HG03175 (cell line): ENCODE measurements at regions not wholly inside any gene's neighbourhood (a gene's known extent, or its start where the extent isn't known, plus 50 kb on each side); places are given as distances from the start of the nearest gene placed in this dataset.

ENCODE experiments used
- ATAC-seq: cut with Tn5 transposase; IDR thresholded peaks from one replicate; pipeline ENCODE4 v1.9.1; 2021; ENCODE audit warnings: mild to moderate bottlenecking, moderate library complexity; ENCODE audit not compliant: unreplicated experiment

- ATAC-seq: no peak
Observed at GRCh38 chr7:41198502-41198901, 504.4 kb downstream of the INHBA start.

DNA sequence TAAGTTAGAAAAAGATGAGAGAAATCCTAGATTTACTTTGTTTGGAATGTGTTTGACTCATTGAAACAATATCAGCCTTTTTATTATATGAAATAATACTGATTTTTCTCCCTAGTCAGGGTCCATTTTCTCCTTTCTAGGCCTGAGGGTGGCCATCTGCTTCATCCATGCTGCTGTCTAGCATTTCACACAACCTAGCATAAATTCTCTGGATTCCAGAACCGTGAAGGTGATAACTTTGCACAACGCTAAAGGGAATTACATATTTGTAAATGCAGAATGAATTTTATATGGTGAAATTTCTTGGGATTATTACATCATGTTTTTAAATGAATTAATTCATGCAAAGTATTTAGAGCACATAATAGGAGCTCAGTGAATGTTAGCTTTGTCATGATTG, 505.1 kb downstream of the INHBA start:
- no peak for ATAC-seq

- no peak for ATAC-seq
Observed at GRCh38 chr7:41193738-41194282, 509.1 kb downstream of the INHBA start.

GRCh38 chr7:41190581-41190980, 512.3 kb downstream of the INHBA start:
- no peak for ATAC-seq

GRCh38 chr7:41189866-41190265, 513.0 kb downstream of the INHBA start:
- no peak for ATAC-seq

DNA sequence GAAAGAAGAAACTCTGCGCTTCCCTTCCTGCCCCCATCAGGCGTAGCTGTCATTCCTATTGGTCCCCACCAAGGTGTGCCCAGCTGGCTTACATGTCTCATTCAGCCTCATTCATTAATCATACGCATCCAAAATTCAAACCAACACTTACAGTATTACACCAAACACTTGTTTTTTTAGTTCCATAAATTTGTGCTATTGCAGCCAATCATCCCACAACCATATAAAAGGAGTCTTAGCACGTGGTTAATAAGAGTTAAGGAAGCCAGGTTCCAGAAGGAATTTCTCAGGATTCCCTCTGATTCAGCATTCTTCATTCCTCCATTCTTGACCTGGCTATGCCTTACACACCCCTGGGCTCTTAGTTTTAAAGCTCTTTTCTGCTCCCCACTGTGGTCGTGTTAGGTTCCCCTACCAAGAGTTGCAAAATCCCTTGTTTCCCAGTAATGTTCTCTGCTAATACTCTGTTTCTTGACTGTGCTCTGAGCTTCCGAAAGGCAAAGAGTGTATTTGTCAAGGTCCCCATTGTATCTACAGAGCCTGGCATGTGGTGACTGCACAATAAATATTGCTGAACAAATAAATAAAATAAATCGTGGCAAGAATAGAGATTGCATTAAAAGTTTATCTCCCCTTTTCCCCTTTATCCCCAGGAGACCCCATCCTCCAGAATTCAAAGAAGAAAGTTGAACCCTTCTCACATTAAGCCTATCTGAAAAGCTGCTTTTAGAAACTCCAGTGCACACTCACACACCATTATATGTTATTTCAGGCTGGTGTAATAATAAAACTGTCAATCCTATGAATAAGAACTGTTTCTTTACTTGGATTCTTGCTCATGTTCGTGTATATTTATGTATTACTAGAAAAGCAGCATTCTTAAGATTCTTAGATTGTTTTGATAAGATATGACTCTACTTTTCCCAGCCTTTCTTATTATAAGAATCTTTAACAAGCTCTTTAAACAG, 514.4 kb downstream of the INHBA start:
- ATAC-seq: no peak

- no peak for ATAC-seq
Observed at GRCh38 chr7:41187322-41187721, 515.6 kb downstream of the INHBA start.

- ATAC-seq: no peak
Observed at GRCh38 chr7:41185851-41186250, 517.0 kb downstream of the INHBA start.

DNA sequence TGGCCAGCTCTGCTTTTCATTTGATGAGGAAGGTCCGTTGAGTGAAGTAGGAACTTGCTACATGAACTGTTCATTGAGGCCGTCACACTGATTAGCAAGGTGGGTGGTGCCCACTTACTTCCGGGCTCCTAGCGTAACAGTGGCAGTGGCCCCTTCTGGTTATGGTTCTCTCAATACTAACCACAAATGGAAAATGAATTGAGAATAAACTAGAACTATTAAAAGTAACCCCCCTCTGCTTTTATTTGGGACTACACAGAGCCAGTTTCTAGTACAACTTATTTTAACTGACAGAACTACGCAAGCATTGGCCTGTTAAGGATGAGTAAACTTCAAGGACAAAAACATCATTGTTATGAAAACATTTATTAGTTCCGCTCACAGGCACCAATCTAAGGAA, 519.1 kb downstream of the INHBA start:
- ATAC-seq: no peak

GRCh38 chr7:41182782-41183181, 520.1 kb downstream of the INHBA start:
- no peak for ATAC-seq

DNA sequence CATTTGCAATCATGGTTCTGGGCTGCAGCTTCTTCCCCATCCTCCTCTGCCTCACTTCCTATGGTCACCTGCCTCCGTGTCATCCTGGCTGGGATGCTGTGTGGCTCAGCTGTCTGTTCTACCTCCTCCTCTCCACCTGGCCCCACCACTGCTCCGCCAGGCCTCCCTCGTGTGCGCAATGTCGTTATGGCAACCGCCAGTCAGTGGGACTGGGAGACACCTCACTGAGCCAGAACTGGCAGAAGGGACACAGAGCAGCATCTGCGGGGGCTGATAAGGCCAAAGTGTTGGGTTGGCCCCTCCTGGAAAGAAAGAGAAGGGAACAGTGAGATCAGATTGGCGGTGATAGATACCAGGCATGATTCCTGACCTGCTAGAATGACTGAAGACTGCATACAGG, 527.5 kb downstream of the INHBA start:
- no peak for ATAC-seq

DNA sequence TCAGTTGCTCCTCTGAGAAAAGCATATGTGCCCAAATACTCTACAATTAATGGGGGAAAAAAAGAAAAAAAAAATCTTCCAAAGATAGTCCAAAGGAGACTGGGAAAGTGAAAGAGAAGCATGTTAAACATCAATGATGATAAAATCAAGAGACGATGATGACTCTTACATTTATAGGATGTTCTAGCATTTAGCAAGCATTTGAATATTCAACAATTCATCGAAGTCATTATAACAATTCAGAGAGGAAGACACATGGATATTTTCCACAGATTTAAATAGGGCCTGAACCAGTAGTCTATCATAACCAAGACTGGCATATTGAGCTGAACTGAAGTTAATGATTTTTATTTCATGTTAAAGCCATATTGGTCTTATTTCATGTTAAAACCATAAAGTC, 528.4 kb downstream of the INHBA start:
- ATAC-seq: no peak

GRCh38 chr7:41170466-41170865, 532.4 kb downstream of the INHBA start:
- no peak for ATAC-seq

- ATAC-seq: no peak
Observed at GRCh38 chr7:41169317-41169716, 533.6 kb downstream of the INHBA start.

- ATAC-seq: no peak
Observed at GRCh38 chr7:41167836-41168235, 535.1 kb downstream of the INHBA start.

DNA sequence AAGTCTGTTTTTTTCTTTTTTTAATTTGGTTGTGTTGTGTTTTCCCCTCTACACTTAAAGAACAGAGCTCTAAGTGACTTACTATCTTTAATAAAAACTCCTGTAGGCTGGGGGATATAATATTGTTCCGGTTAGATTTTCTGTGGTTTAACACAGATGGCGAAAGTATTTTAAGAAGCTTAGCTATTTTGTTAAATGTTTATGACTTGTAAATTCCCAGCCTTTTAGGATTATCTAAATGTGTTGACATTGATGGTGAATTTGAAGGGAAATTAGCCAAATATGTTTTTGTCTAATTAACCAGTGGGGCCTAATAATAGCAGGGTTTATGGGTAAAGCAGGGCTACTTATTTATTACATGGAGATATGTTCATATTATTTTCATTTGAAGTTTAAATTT, 538.5 kb downstream of the INHBA start:
- no peak for ATAC-seq

- ATAC-seq: no peak
Observed at GRCh38 chr7:41163991-41164390, 538.9 kb downstream of the INHBA start.

DNA sequence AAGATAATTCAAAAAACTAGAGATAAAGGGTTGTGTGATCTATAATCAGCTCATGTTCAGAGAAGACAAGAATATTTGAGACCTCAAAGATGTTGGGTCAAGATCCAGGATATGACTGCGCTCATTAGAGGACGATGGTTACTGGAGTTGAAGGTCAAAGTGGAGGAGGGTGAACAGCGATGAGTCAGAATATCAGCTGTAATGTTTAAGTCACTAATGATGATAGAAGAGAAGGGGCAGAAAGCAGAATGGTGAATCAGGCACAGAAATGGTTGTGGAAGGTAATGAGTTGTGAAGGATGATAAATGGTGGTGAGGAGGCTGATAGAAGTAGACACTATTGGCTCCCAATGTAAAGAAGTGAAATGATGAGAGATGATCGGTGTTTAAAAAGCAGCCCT, 540.3 kb downstream of the INHBA start:
- ATAC-seq: no peak

DNA sequence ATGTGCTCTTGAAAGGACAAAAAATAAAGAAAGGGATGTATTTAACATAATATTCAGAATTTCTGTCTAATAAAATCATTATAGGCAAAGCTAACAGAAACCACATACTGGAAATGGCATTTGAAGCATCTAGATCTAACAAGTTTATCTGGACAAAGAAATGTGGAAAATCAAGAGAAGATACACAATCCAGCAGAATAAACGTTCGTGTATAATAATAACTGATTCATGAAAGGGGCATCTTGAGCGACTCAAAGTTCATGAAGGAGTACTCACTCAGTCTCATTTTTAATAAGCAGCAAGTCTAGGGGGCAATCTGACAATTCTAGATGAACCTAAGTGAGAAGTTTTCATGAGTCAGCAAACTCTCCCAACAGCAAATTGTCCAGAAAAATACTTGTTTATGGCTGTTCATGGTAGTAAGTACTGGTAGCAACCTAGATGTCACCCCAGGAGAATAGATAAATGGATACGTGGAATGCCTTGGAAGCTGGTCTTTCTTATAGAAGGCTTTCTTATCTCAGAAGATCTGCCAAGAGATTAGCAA, 541.8 kb downstream of the INHBA start:
- no peak for ATAC-seq

GRCh38 chr7:41156268-41156667, 546.6 kb downstream of the INHBA start:
- no peak for ATAC-seq

DNA sequence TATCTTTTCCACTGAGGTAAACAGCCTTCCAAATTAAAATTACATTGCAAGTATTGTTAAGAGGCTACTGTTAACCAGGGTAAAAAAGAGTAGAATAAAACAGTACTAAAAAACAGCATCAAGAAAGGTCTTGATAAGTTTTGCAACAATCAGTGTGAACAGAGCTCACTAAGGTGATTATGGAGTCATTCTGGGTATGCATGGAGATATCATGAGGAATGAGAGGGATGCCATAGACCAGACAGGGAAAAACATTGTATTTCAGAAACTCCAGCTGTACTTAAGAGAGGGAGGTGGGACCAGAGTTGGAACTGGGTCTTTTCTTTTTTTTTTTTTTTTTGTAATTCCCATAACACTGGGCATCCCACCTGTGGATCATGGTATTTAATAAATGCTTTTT, 549.6 kb downstream of the INHBA start:
- ATAC-seq: no peak

DNA sequence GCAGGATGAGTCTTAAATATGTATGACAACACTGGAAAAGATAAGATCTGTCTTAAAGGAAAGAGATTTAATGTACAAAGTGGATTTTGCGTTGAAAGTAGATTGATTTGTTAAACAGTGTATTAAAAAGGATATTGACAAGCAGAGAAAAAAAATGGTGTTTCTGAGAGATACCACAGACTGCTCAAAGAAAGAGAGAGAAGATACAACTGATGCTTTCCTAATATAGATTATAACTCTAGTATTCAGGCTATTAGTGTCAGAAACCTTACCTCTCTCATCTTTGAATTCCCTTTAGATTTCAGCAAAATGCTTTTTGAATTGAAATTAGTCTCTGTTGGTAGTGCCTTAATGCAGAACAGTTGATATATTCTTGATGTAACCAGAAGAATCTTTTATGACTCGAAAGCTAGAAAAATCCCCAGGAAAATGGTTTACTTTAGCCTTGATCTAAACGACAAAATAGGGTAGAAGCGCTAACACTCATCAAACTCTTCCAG, 550.7 kb downstream of the INHBA start:
- no peak for ATAC-seq
